ENCODE measurements at regions not wholly inside any gene's neighbourhood (a gene's known extent, or its start where the extent isn't known, plus 50 kb on each side); places are given as distances from the start of the nearest gene placed in this dataset.

- Histone ChIP-seq H3K27me3 (peaks cover 0 to 10% of the 10 kb centered on the region in 2 donors), H3K36me3 (no peaks in the 10 kb centered on the region), H3K4me3 (no peak overlapping the region), H3K4me1 (peaks cover 0 to 5% (median 0%) of the 10 kb centered on the region in 4 donors), H3K27ac (no peak overlapping the region), H3K9me3 (peaks cover 0 to 26% (median 6%) of the 10 kb centered on the region in 4 donors)
- 87 to 89% methylated on average over 15 of the region's 15 CpGs for WGBS, 2 donors
- TF ChIP-seq EP300 (IDR thresholded peaks at IDR 0.05) (no peak), POLR2A (IDR thresholded peaks at IDR 0.05) (no peak), CTCF (IDR thresholded peaks at IDR 0.05) (no peak)
- DNase-seq (ENCODE audit: low spot score in 2 of 2): no peak
Observed at GRCh38 chr2:239773228-239774141, 251.7 kb downstream of the NDUFA10 start.

GRCh38 chr2:239772721-239773120, 252.4 kb downstream of the NDUFA10 start:
- Histone ChIP-seq H3K4me1 (peaks cover 0 to 5% (median 0%) of the 10 kb centered on the region in 4 donors), H3K9me3 (peaks cover 0 to 26% (median 6%) of the 10 kb centered on the region in 4 donors), H3K36me3 (no peaks in the 10 kb centered on the region), H3K27me3 (peaks cover 0 to 10% of the 10 kb centered on the region in 2 donors), H3K27ac (no peak overlapping the region), H3K4me3 (no peak overlapping the region)
- DNase-seq (ENCODE audit: low spot score in 2 of 2): no peak
- WGBS, 2 donors: 97 to 98% methylated on average over 5 of the region's 5 CpGs
- TF ChIP-seq CTCF (IDR thresholded peaks at IDR 0.05): no peak
- no peak for TF ChIP-seq EP300 (IDR thresholded peaks at IDR 0.05)
- no peak for TF ChIP-seq POLR2A (IDR thresholded peaks at IDR 0.05)

GRCh38 chr2:239770246-239770639, 254.9 kb downstream of the NDUFA10 start:
- peaks cover 0 to 8% of the 10 kb centered on the region in 2 donors for H3K27me3 ChIP-seq
- H3K4me3 ChIP-seq: no peak overlapping the region
- H3K27ac ChIP-seq: no peak overlapping the region
- DNase-seq (ENCODE audit: low spot score in 2 of 2): no peak
- H3K36me3 ChIP-seq: no peaks in the 10 kb centered on the region
- peaks cover 0 to 26% (median 6%) of the 10 kb centered on the region in 4 donors for H3K9me3 ChIP-seq
- no peaks in the 10 kb centered on the region for H3K4me1 ChIP-seq
- 86 to 87% methylated on average over 7 of the region's 7 CpGs for whole genome bisulfite sequencing, 2 donors
- TF ChIP-seq CTCF (IDR thresholded peaks at IDR 0.05) (no peak), EP300 (IDR thresholded peaks at IDR 0.05) (no peak), POLR2A (IDR thresholded peaks at IDR 0.05) (no peak)

- Histone ChIP-seq H3K36me3 (no peaks in the 10 kb centered on the region), H3K4me1 (no peaks in the 10 kb centered on the region), H3K4me3 (no peak overlapping the region), H3K27ac (no peak overlapping the region), H3K9me3 (peaks cover 0 to 26% (median 6%) of the 10 kb centered on the region in 4 donors), H3K27me3 (peaks cover 0 to 6% of the 10 kb centered on the region in 2 donors)
- TF ChIP-seq POLR2A (IDR thresholded peaks at IDR 0.05) (no peak), CTCF (IDR thresholded peaks at IDR 0.05) (no peak), EP300 (IDR thresholded peaks at IDR 0.05) (no peak)
- DNase-seq (ENCODE audit: low spot score in 2 of 2): no peak
- WGBS, 2 donors: 77 to 93% methylated on average over 17 of the region's 18 CpGs
Observed at GRCh38 chr2:239769554-239770245, 255.4 kb downstream of the NDUFA10 start.

Data from tibial nerve (tissue), 4 donors.